Left cardiac atrium (tissue), 4 donors: ENCODE measurements at regions not wholly inside any gene's neighbourhood (a gene's known extent, or its start where the extent isn't known, plus 50 kb on each side); places are given as distances from the start of the nearest gene placed in this dataset.

ENCODE experiments used
- ATAC-seq, 2 donors: fragments of 200-7000 bp; cut with Tn5 transposase; one replicate each; pipeline ENCODE4 v1.9.1; 2020; ENCODE audit warnings: mild to moderate bottlenecking in 2 of 2, moderate library complexity in 2 of 2
- DNase-seq: peaks from one replicate; pipeline ENCODE4 v3.0.0-alpha.2; 2020
- intact Hi-C, 2 donors: fragments of 100-400 bp; cut with DNase I; formaldehyde crosslinking; loops; one replicate each; pipeline versions ENCODE4 v1.14.1 to v1.15.1; 2022 to 2023
- donor health status: DM: no; HTN: yes; CAD: no.
- donor health status: DM: no; HTN: yes; CAD: no; lungs with severe emphysema.
- donor health status: DM: yes; HTN: yes; CAD: no.
- donor health status: Dilated cardiomyopathy.

DNA sequence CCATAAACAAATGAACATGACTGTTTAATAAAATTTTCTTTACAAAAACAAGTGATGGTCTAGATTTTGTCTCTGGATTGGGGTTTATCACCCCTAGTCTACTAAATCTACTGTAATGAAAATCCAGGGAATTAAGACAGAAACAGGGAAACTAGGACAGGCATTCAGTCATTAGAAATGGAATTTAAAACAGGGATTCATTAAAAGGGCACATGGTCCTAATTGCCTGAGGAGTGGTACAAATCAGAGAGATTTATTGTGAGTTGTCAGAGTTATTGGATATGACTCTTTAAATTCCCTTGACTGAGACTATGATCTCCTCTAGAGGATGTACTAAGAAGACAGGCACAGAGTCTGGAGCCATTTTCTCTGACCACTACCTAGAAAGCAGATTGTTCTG lies 670.9 kb upstream of the GCFC2 start:
- intact Hi-C loops = no loop called here
- DNase-seq (no peak), ATAC-seq (no peak)

DNA sequence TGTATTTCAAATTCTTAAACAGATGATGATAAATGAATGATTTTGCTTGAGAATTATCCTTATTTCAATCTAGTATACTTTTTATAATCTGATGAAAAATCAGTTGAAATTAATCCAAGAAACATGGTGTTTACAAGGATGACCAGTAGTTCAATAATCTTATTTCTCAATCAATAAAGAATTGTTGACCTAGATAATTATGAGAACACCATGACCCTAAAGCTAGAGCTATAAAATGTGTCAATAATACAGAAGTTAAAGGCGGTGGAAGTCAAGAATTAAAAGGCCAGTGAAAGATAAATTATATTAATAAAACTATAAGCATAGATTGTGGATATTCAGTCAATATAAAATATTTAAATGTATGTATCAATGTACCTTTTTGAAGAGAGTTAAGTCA lies 667.4 kb upstream of the GCFC2 start:
- intact Hi-C loops = no loop called here
- ATAC-seq = no peak
- no peak for DNase-seq

GRCh38 chr2:76341439-76341838 lies 630.7 kb upstream of the GCFC2 start:
- ATAC-seq (no peak), DNase-seq (no peak)
- intact Hi-C loops = no loop called here

- DNase-seq = no peak
- ATAC-seq = no peak
- intact Hi-C loops = no loop called here
Observed at GRCh38 chr2:76332871-76333270, 622.2 kb upstream of the GCFC2 start.

DNA sequence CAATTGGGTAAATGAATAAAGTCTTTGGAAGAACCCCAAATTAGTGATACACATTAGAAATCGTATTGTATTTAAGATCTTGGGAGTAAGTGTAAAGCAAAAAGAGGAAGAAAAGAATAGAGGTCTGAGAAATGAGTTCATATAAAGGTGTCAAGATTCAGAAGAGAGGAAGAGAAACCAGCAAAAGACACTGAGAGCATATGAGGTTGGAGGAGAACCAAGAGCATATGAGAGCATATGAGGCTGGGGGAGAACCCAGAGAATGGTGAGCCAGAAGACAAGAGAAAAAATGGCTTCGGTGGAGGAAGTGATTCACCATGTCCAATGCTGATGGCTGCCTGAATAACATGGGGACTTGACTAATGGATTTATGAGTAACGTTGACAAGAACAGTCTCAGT lies 620.1 kb upstream of the GCFC2 start:
- intact Hi-C loops = no loop called here
- DNase-seq = no peak
- no peak for ATAC-seq

DNA sequence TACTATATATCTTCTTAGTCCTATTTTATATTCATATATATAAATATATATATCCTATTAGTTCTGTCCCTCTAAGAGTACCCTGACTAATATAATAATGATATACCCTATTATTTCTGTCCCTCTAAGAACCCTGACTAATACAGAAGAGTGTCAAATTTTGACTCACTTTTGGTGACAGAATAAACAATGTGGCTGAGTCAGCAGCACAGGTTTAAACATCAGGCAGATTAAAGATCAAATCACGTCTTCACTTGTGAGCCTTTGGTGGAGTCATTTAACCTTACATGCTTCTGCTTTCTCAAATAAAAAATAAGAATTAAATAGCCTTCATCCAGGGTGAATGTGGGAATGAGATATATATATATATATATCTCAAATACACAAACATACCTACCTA lies 615.9 kb upstream of the GCFC2 start:
- no peak for ATAC-seq
- intact Hi-C loops = no loop called here

DNA sequence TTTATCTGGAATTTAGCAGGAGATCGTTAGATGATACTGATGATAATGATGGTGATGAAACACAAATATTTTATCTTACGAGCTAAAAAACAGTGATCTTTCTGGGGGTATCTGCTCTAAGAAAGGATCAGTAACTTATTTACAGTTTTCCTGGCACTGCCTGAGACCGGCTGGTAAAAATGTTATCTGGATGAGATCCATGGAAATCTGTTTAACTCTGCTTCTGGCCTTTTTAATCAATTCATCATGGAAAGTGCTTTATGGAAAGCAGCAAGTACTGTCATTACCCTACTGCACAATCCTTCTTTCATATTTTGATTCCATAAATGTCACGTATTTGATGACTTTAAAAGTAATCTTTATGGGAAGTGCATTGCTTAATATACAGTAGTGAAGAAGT lies 612.7 kb upstream of the GCFC2 start:
- no peak for DNase-seq
- intact Hi-C loops = no loop called here
- ATAC-seq = no peak

More for the DNA sequence above, 615.9 kb upstream of the GCFC2 start:
- no peak for DNase-seq

- no peak for DNase-seq
- no peak for ATAC-seq
- intact Hi-C loops = no loop called here
Observed at GRCh38 chr2:76320716-76321115, 610.0 kb upstream of the GCFC2 start.

DNA sequence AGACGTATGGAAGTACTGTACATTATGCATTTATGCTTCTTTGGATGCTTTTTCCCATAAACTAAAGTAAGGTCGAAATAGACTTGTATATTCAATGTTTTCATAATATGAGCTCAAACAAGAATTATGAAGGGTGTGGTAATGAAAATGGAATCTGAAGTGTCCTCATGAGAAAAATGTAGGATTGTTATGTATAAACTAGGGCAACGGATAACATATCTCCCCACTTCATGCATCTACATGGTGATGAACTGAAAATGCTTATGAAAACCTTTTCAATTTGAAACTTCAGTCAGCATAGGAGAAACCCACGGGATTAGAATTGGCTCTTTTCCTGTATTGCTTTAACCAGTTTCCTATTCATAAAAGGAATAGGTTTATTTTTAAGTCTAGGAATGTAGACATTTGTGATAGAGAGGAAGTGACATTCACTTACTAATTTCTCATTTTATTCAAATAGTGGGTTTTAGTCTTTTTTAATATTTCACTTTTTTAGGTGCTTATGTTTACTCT lies 608.2 kb upstream of the GCFC2 start:
- intact Hi-C loops = no loop called here
- ATAC-seq (no peak), DNase-seq (no peak)

- ATAC-seq (no peak), DNase-seq (no peak)
- intact Hi-C loops = no loop called here
Observed at GRCh38 chr2:76316691-76317090, 606.0 kb upstream of the GCFC2 start.

DNA sequence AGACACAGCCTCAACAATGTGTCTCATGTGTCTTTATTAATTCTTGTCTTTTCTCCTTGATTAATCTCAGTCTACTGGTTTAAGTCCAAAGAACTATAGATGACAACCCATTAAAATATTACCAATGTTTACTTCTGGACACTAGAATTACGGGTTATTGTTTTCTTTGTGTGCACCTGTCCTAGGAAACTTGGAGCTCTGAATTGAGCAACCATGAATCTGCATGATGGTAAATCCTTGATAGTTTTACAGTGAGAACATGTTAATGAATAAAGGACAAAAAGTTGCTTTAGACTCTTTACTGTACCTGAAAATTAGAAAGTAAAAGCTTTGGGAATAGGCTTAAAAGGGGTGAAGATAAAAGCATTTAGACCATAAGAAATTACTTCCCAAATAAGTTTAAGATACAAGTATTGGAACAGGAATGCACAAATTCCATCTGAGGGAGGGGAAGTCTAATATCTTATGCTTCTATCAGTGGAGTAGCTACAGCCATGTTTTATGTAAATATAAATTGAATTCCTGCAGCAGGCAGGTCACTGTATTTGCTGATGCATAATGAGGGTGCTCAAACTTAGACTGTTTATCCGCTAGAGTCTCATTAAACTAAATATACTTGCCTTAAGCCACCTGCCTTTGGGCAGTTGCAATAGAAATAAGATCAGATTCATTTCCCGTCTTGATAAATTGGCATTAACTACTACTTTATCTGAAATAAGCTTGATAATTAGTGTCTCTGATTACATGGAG lies 603.7 kb upstream of the GCFC2 start:
- ATAC-seq (no peak), DNase-seq (no peak)
- intact Hi-C loops = no loop called here

DNA sequence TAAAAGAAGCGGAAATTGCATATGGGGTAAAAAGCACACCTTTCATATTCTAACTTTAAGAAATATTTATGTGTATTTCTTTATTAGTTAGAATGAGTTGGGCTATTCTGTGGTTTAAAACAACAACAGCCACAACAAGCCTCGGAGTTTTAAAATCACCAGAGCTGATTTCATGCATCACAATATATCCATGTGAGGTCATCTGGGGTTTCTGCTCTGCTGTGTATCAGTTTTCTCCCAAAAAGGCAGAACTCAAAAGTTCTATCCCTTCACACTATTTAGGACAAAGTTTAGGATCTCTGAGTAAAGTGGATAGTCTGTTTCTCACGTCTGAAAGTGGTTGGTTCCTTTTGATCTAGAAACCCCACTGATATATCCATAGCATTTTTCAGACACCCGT lies 601.5 kb upstream of the GCFC2 start:
- intact Hi-C loops = no loop called here
- ATAC-seq = no peak

GRCh38 chr2:76311728-76312127 lies 601.0 kb upstream of the GCFC2 start:
- DNase-seq (no peak), ATAC-seq (no peak)
- intact Hi-C loops = no loop called here

More for the DNA sequence above, 601.5 kb upstream of the GCFC2 start:
- no peak for DNase-seq

GRCh38 chr2:76310894-76311633 lies 600.3 kb upstream of the GCFC2 start:
- no peak for ATAC-seq
- no peak for DNase-seq
- intact Hi-C loops = no loop called here

DNA sequence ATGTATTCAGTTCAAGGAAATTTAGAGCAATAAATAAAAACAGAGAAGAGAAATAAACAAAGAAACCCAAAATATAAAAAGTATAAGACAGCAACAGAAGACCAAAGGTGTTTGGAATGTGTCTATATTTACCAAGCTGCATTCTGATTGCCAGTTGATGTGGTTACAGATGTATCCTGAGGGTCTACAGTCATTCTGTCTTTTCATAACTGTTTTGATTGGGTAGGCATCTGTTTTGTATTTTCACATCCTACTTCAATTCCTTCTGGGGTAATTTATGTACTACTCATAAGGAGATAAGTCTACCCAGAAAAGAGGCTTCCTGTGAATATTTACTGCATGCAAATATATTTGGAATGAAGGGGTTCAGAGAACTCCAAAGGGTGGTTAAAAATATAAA lies 596.8 kb upstream of the GCFC2 start:
- intact Hi-C loops = no loop called here
- ATAC-seq (no peak), DNase-seq (no peak)

DNA sequence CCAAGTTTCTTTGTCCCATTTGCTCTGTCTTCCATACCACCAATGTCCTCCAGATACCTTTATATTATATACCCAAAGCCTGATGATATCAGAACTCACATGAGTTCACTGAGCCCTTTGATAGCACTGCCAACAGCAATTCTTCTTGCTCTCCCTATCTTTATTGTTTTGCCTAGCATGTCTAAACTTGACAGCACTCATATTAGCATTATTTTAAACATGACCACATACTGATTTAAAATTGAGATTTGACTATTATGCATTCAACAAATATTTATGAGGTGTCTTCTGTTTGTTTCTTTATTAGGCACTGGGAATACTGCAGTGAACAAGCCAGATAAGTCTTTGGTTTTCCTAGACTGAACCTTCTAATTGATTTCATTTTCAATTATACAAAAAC lies 587.3 kb upstream of the GCFC2 start:
- DNase-seq (no peak), ATAC-seq (no peak)
- intact Hi-C loops = no loop called here

GRCh38 chr2:76296438-76296837 lies 585.7 kb upstream of the GCFC2 start:
- ATAC-seq = no peak
- intact Hi-C loops = no loop called here

DNA sequence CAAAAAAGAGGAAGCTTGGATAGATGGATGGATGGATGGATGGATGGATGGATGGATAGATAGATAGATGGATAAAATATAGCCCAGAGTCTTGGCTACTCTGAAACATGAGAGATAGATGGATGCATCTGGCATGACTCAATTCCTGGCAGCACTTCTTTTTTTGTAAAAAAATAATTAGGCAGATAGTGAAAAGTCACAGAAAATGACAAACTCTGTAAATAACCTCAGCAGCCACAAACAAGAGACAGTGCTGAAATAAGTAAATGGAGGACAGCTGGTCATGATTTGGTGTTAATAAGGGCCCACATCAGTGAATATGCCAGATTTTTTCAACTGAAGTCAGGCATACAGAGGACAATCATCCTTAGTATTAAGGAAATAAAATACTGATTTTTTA lies 585.0 kb upstream of the GCFC2 start:
- DNase-seq (no peak), ATAC-seq (no peak)
- intact Hi-C loops = no loop called here

More at GRCh38 chr2:76296438-76296837, 585.7 kb upstream of the GCFC2 start:
- no peak for DNase-seq

- DNase-seq (no peak), ATAC-seq (no peak)
- intact Hi-C loops = no loop called here
Observed at GRCh38 chr2:76288598-76288997, 577.9 kb upstream of the GCFC2 start.

- intact Hi-C loops = no loop called here
- DNase-seq (no peak), ATAC-seq (no peak)
Observed at GRCh38 chr2:76288146-76288545, 577.4 kb upstream of the GCFC2 start.

DNA sequence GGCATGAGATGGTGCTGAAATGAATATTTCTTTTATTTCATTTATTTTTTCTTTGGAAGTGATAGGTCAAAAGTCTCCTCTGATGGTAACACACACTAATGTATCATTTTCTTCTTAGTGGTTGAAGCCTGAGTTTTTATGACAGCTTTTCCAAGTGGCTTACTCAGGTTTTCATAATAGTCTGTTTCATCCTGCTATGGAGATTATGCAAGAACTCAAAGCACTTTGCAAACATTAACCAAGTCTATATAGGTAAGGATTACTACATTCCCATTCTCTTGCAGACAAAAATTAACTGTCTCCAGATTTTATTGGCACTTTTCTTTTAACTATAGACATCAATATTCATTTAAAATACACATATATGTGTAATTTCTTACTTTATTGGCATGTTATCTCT lies 572.6 kb upstream of the GCFC2 start:
- no peak for DNase-seq
- no peak for ATAC-seq
- intact Hi-C loops = no loop called here
